Activated CD4-positive, CD25-positive, alpha-beta regulatory T cell treated with anti-CD3 and anti-CD28 coated beads, Interleukin-2, amount 50 U/mL, for 24 hours (primary cell): ENCODE measurements at regions not wholly inside any gene's neighbourhood (a gene's known extent, or its start where the extent isn't known, plus 50 kb on each side); places are given as distances from the start of the nearest gene placed in this dataset.

Experiments used
- ATAC-seq, 2 donors: fragments of 150-1000 bp; cut with Tn5 transposase; one replicate each; pipeline ENCODE4 v1.10.0; 2021; ENCODE audit warnings: mild to moderate bottlenecking in 1 of 2, moderate library complexity in 1 of 2

- ATAC-seq, result no peak
Observed at GRCh38 chr3:18027161-18027939, 284.9 kb upstream of the TBC1D5 start.

GRCh38 chr3:18024715-18025114, 282.3 kb upstream of the TBC1D5 start:
- no peak for ATAC-seq

DNA sequence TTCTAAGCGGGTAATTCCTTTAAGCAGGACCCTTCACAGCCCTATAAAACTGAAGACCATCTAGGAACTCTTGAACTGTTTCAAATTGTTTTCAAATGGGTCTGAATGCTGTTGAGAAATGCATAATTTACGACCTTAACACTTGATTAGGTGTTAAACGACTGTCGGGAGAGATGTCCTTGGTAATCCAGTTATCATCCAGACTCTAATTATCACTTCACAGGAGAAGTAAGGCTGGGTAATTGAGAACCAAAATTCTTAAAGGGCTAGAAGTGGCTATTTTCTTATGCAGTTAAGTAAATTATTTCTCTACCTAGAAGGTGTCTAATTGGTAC, 276.7 kb upstream of the TBC1D5 start:
- no peak for ATAC-seq

- ATAC-seq, result no peak
Observed at GRCh38 chr3:18018491-18019160, 276.2 kb upstream of the TBC1D5 start.

DNA sequence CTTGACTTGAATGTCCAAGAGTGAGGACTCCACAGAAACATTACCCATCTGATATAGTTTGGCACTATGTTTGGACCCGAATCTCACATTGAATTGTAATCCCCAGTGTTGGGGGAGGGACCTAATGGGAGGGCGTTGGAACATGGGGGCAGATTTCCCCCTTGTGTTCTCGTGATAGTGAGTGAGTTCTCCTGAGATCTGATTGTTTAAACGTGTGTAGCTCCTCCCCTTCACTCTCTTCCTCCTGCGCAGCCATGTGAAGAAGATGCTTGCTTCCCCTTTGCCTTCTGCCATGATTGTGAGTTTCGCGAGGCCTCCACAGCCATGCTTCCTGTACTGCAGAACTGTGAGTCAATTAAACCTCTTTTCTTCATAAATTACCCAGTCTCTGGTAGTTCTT, 273.9 kb upstream of the TBC1D5 start:
- ATAC-seq, result no peak

GRCh38 chr3:18012933-18013332, 270.5 kb upstream of the TBC1D5 start:
- no peak for ATAC-seq

GRCh38 chr3:18012436-18012835, 270.0 kb upstream of the TBC1D5 start:
- no peak for ATAC-seq

GRCh38 chr3:18011387-18011786, 269.0 kb upstream of the TBC1D5 start:
- no peak for ATAC-seq

DNA sequence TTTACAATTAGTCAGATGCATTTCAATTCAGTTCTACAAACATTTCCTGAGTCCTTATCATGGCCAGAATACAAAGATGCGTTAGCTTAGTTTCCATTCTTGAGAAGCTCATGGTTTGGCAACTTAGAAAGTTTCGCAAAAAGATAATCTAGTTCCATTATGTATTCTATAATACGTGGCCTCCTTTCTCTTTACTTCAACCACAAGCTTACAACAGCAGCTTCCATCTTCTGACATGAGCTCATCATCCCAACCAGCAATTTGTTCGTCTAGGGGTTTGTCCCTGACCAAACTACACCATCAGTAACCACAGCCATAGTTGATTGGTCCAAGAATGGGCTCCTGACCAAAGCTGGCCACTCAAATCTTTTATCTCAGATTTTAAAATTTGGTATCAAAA, 267.6 kb upstream of the TBC1D5 start:
- no peak for ATAC-seq

DNA sequence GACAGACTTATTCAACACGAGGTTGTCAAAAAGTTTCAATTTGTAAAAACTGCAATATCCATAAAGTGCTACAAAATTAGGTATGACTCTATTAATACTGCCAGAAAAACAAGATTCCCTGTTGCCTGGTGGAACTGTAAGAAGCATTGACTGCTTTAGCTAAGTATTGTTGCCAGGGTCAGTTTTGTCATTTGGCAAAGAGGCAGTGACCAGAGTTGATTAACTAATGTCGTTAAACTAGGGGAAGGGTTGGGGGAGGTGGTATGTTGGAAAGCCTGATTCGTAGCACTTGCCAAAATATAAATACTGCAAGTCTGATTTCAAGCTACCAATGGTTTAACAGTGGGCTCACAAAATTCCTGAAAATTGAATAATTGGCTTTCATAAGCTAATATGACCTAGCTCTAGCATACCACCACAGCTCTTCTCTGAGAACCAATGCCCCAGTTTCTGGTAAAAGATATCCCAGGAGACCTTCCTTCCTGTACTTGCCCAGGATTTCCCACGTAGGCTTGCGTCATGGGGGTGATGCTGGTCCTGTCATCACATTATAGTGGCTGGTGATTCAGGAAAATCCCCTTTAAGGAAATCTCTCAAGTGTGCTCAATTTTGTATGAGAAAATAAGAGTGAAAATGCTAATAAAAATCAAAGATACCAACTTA, 266.4 kb upstream of the TBC1D5 start:
- no peak for ATAC-seq

DNA sequence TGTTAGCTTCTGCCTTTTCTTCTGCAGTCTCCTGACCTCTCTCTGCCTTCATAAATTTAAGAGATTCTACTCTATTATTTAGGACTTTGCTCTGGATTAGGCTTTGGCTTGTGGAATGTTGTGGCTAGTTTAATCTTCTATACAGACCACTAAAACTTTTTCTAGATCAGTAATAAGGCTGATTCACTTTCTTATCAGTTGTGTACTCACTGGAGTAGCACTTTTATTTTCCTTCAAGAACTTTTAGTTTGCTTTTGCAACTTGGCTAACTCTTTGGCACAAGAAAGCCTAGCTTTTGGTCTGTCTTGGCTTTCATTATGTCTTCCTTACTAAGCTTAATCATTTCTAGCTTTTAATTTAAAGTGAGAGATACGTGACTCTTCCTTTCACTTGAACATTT, 265.5 kb upstream of the TBC1D5 start:
- ATAC-seq, result no peak

DNA sequence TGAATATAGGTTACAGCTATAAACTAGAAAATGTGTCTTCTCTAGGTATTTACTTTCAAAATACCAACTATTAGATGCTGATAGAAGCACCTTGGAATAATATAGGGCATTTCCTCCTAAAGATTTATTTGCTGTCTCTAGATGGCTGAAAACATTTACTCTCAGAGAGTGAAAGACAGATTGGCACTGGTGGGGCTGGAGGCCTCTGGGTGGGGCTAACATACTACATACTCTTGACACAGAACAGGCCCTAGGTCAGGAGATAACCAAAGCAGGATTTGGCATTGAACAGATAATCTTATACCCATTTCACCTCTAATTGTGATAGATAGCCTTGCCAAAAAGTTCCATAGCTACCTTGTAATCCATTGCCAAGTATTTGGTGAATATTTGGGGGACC, 253.3 kb upstream of the TBC1D5 start:
- no peak for ATAC-seq

DNA sequence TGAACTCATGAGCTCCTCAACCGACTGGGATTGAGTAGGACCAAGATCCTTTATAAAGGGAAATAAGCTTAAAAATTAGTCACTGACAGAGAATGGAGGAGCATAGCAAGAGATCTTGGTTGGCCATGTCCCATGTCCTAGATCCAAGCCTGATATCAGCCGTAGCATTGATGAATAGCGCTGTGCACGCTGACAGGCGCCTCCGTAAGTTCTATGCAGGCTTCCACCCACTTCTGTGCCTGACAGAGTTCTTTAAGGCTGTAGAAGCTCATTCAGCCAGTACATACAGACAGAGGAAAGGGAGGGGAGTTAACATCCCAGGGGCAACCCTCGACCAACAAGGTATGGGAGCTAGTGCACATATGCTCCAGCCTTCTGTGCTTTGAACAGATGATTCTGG, 251.7 kb upstream of the TBC1D5 start:
- ATAC-seq, result no peak

DNA sequence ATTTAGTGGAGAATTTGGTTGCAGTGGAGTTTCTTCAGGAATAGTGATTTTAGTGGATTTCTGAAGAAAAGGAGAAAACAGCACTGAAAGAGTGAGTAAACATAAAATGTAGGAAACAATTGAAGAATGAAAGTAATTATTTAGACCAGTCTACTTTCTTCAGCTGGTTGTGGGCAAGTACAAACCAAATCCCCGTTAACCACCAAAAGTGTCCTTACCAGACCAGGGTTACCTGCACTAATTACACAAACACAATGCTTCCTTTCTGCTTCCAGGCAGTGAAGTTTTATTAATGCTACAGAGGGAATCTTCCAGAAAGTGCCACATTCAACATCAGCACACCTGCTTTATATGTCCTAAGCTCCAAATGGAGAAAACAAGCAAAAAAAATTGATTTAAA, 248.0 kb upstream of the TBC1D5 start:
- ATAC-seq, result no peak

DNA sequence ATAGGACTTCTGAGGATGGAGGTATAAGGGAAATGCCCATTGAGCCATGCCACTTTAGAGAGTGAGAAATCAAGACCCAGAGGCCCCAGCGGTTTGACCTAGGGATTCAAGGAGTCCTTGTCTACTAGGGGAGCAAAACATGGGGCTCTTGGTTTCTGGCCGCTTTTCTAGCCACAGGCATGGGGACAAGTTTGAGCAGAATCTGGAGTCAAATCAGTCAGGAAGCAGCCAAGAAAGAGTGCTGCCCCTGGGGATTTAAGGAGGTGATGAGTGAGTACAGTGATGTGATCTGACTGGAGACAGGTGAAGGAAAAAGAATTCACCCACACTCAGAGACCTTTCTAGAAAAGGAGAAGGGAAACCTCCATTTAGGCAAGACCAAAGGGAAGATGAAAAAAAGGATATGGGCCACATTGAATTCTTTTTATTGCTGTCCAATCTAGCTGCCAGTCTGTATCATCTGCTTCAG, 244.0 kb upstream of the TBC1D5 start:
- no peak for ATAC-seq

- no peak for ATAC-seq
Observed at GRCh38 chr3:17985658-17986347, 243.4 kb upstream of the TBC1D5 start.

GRCh38 chr3:17983106-17983505, 240.7 kb upstream of the TBC1D5 start:
- no peak for ATAC-seq

GRCh38 chr3:17982211-17982880, 239.9 kb upstream of the TBC1D5 start:
- ATAC-seq, result no peak

DNA sequence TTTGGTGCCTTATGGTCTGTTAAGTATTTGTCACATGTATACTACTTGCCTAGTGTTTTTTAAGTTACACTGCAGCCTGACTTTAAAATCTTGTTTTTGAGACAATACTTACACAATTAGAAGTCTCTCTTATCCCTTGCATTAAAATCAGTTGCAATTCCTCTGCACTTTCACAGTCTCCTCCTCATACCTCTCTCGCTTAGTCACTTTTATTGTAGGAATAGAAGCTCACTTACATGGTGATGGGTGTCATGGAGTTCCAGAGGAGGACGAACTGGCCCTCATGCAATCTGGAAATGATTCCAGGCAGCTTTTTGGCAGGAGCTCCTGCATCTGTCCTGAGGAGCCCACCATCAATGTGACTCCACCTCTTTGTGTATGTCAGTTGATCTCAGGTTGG, 238.4 kb upstream of the TBC1D5 start:
- no peak for ATAC-seq

DNA sequence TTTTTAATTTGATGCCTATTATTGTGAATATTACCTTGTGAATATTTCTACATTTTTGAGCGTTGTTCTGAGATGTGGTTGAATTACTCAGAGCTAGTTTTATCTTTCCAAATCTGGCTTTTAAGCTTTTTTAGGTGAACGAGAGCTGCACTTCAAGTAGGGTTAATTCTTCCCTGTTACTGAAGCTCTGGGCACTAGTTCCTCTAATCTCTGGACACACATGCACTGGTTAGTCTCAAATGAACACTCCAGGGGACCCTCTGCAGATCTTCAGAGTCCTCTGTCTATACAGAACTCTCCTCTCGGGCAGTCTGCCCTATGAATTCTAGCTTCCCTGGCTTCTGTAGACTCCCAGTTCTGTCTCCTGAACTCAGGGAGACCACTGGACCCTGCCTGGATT, 237.5 kb upstream of the TBC1D5 start:
- ATAC-seq, result no peak

DNA sequence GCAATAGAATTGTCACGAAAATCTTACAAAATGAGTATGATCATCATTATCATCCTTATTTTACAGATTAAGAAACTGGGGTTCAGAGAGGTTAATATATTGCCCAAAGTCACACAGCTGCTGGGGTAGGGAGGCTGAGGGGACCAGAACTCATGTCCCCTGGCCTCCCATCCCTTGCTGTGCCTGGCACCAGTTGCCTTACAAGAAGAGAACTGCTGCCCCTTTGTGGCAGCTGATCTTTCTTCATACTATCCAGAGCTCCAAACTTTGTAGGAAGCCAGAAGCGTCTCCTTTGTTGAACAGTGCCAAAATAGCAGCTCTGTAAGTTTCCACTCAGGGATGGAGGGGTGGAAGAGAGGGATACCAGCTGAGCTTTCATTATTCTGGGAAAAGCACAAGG, 236.8 kb upstream of the TBC1D5 start:
- ATAC-seq, result no peak

DNA sequence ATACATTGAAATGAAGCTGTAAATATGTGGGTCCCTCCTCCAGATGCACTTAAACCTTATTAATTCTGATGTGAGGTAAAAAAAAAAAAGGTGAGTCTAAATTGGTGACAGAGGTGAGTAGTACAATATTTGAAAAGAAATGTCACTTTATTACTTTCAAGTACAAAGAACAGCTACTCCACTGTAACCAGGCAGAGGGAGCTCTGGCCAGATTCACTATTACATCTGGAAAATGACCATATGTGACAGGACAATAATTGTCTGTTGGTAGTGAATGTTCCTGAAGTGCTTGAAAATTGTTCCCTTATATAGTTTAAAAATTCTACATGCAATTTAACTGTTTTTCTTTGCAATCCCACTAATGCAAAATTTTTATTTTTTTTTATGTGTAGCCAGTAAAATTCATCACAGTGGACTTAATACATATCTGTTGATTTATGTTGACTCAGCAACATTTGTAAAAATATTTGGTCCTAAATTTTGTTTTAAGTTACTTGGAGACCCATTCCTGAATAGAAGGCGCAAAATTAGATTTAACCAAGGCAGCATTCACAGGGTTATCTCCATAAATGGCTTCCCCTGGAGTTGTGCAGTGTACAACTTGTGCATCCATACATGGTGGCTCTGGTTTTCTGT, 231.9 kb upstream of the TBC1D5 start:
- no peak for ATAC-seq
